Liver (tissue), 2 donors: ENCODE measurements at regions not wholly inside any gene's neighbourhood (a gene's known extent, or its start where the extent isn't known, plus 50 kb on each side); places are given as distances from the start of the nearest gene placed in this dataset.

Source experiments
- FOXA1 ChIP-seq: IDR thresholded peaks from 2 replicates; pipeline ENCODE4 v1.6.1; 2016; ENCODE audit warnings: antibody characterized with exemption
- TF ChIP-seq, protein P1 (sequence below): fragments of 150-350 bp; IDR thresholded peaks from 2 replicates; pipeline ENCODE4 v1.5.1; 2017; ENCODE audit warnings: improper control_type of control experiment, low read depth, low read length; ENCODE audit not compliant: missing input control
- donor health status: healthy.

DNA sequence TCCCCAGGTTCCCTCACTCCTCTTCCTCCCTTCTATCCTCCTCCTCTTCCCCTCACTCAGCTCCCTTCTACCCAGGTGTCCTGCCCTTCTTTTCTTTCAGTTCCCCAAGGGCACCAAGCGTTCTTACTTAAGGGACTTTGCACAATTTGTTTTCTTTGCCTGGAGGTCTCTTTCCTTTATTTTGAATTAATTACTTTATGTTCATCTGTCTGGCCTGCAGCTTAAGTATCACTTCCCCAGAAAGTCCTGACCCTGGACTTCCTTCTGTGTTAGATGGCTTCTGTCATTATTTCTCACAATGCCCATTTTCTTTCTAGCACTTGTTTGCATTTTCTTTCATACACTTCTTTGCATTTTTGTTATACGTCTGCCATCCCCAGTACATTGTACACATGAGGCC, 350.6 kb downstream of the SH3GL2 start:
- TF ChIP-seq, protein P1, sequence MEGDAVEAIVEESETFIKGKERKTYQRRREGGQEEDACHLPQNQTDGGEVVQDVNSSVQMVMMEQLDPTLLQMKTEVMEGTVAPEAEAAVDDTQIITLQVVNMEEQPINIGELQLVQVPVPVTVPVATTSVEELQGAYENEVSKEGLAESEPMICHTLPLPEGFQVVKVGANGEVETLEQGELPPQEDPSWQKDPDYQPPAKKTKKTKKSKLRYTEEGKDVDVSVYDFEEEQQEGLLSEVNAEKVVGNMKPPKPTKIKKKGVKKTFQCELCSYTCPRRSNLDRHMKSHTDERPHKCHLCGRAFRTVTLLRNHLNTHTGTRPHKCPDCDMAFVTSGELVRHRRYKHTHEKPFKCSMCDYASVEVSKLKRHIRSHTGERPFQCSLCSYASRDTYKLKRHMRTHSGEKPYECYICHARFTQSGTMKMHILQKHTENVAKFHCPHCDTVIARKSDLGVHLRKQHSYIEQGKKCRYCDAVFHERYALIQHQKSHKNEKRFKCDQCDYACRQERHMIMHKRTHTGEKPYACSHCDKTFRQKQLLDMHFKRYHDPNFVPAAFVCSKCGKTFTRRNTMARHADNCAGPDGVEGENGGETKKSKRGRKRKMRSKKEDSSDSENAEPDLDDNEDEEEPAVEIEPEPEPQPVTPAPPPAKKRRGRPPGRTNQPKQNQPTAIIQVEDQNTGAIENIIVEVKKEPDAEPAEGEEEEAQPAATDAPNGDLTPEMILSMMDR = no peak
- no peak for TF ChIP-seq FOXA1
